Neuronal stem cell (in vitro differentiated cells): ENCODE measurements at regions not wholly inside any gene's neighbourhood (a gene's known extent, or its start where the extent isn't known, plus 50 kb on each side); places are given as distances from the start of the nearest gene placed in this dataset.

Experiments
- DNase-seq: peaks from one replicate; pipeline ENCODE4 v3.0.0-alpha.2; 2013; ENCODE audit warnings: low spot score
- H2AFZ ChIP-seq: one replicate; pipeline ENCODE4 v1.6.1; 2013; ENCODE audit warnings: mild to moderate bottlenecking, low read length, inconsistent platforms
- H2AK5ac ChIP-seq: 2 replicates; pipeline ENCODE4 v1.6.1; 2013; ENCODE audit warnings: low read depth, mild to moderate bottlenecking, inconsistent platforms, low read length, moderate library complexity, mixed read lengths
- H2BK120ac ChIP-seq: 2 replicates; pipeline ENCODE4 v1.6.1; 2013; ENCODE audit warnings: low read depth, mild to moderate bottlenecking, inconsistent platforms, low read length, moderate library complexity, mixed read lengths
- H2BK12ac ChIP-seq: one replicate; pipeline ENCODE4 v1.6.1; 2013; ENCODE audit warnings: low read length, inconsistent platforms
- H2BK15ac ChIP-seq: 2 replicates; pipeline ENCODE4 v1.6.1; 2013; ENCODE audit warnings: mild to moderate bottlenecking, low read length, inconsistent platforms, mixed read lengths
- H2BK5ac ChIP-seq: one replicate; pipeline ENCODE4 v1.6.1; 2013; ENCODE audit warnings: inconsistent platforms, mild to moderate bottlenecking, low read length, moderate library complexity
- H3K14ac ChIP-seq: one replicate; pipeline ENCODE4 v1.6.1; 2013; ENCODE audit warnings: low read length, inconsistent platforms
- H3K18ac ChIP-seq: 2 replicates; pipeline ENCODE4 v1.6.1; 2013; ENCODE audit warnings: low read length, inconsistent platforms
- H3K23ac ChIP-seq: 2 replicates; pipeline ENCODE4 v1.6.1; 2013; ENCODE audit warnings: low read depth, mild to moderate bottlenecking, mixed read lengths, low read length, inconsistent platforms; ENCODE audit not compliant: poor library complexity
- H3K27ac ChIP-seq: replicated peaks from 3 replicates; pipeline ENCODE4 v1.5.1; 2013; ENCODE audit warnings: low read length, inconsistent platforms
- H3K27me3 ChIP-seq, 3 experiments: 2 replicates each; pipeline ENCODE4 v1.6.1; 2013; ENCODE audit warnings: low read length in 3 of 3, mild to moderate bottlenecking in 2 of 3, inconsistent platforms in 1 of 3, low read depth in 1 of 3, mixed read lengths in 1 of 3, moderate library complexity in 1 of 3; ENCODE audit not compliant: control insufficient read depth in 3 of 3, insufficient read depth in 3 of 3
- H3K36me3 ChIP-seq, 2 donors: replicated peaks in 1 of 2; 2 replicates each; pipeline ENCODE4 v1.6.1; 2013; ENCODE audit warnings: low read length in 2 of 2; ENCODE audit not compliant: control insufficient read depth in 2 of 2, insufficient read depth in 2 of 2
- H3K4ac ChIP-seq: 2 replicates; pipeline ENCODE4 v1.6.1; 2013; ENCODE audit warnings: inconsistent platforms, mild to moderate bottlenecking, low read length, moderate library complexity
- H3K4me1 ChIP-seq, 2 donors: 1 replicate in 1 of 2; 2 replicates in 1 of 2; pipeline ENCODE4 v1.6.1; 2013; ENCODE audit warnings: low read length in 2 of 2, low read depth in 1 of 2; ENCODE audit not compliant: control insufficient read depth in 2 of 2, insufficient read depth in 1 of 2
- H3K4me2 ChIP-seq: one replicate; pipeline ENCODE4 v1.6.1; 2013; ENCODE audit warnings: mild to moderate bottlenecking, low read length, inconsistent platforms; ENCODE audit not compliant: insufficient read depth, poor library complexity, severe bottlenecking
- H3K4me3 ChIP-seq, 2 donors: 2 replicates each; pipeline ENCODE4 v1.5.1; 2013; ENCODE audit warnings: low read length in 2 of 2, mild to moderate bottlenecking in 2 of 2, inconsistent platforms in 1 of 2, moderate library complexity in 1 of 2
- H3K79me1 ChIP-seq: one replicate; pipeline ENCODE4 v1.6.1; 2013; ENCODE audit warnings: low read depth, mild to moderate bottlenecking, inconsistent platforms, low read length, moderate library complexity
- H3K9ac ChIP-seq: one replicate; pipeline ENCODE4 v1.6.1; 2013; ENCODE audit warnings: mild to moderate bottlenecking, low read depth, low read length, inconsistent platforms; ENCODE audit not compliant: poor library complexity
- H3K9me3 ChIP-seq, 2 donors: replicated peaks in 1 of 2; 2 replicates each; pipeline versions ENCODE3 to v1.6.1; 2013; ENCODE audit warnings: low read length in 2 of 2, mild to moderate bottlenecking in 2 of 2, inconsistent platforms in 1 of 2, low read depth in 1 of 2, mixed read lengths in 1 of 2, moderate library complexity in 1 of 2; ENCODE audit not compliant: control insufficient read depth in 2 of 2, insufficient read depth in 1 of 2
- H4K8ac ChIP-seq: one replicate; pipeline ENCODE4 v1.6.1; 2013; ENCODE audit warnings: low read depth, mild to moderate bottlenecking, inconsistent platforms, low read length, moderate library complexity
- H4K91ac ChIP-seq: one replicate; pipeline ENCODE4 v1.6.1; 2013; ENCODE audit warnings: low read length, low read depth, mild to moderate bottlenecking, inconsistent platforms; ENCODE audit not compliant: poor library complexity
- WGBS, 2 donors: extraction: QIAGEN DNeasy Blood & Tissue Kit; methylation state at CpG; one replicate each; pipeline ENCODE4 v1.1.7; 2013; ENCODE audit warnings: missing lambda C conversion rate in 2 of 2, mixed read lengths in 1 of 2; ENCODE audit not compliant: insufficient read length in 2 of 2, insufficient replicate concordance in 1 of 2; ENCODE audit errors: extremely low coverage in 2 of 2; 5-methylcytosine and 5-hydroxymethylcytosine counted together

DNA sequence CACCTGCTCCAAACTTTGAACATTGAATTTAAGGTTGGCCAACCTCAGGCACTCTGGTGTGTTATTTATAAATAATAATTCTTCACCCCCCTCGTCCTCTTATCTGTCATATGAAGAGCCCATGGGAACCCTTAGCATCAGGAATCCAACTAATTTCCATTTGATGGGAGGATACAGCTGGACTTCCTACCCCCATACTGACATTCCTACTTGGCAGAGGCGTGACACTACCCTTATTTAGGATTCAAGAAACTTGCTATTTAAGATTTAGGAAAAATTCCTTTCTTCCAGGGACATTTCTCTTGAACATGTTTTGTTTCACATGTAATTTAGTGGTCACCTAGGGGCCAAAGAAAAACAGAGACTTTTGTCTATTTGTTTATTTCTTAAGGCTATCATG, 171.9 kb upstream of the NRP1 start:
- no peak overlapping the region for H2AK5ac ChIP-seq
- H3K27me3 ChIP-seq, result no peaks in the 10 kb centered on the region
- H3K18ac ChIP-seq, result no peak overlapping the region
- no peak overlapping the region for H3K9ac ChIP-seq
- no peak overlapping the region for H4K8ac ChIP-seq
- H2BK12ac ChIP-seq, result no peak overlapping the region
- no peak overlapping the region for H3K23ac ChIP-seq
- no peak overlapping the region for H3K27ac ChIP-seq
- H3K4ac ChIP-seq, result no peak overlapping the region
- DNase-seq, result no peak
- H2BK15ac ChIP-seq, result no peak overlapping the region
- no peak overlapping the region for H4K91ac ChIP-seq
- no peaks in the 10 kb centered on the region for H3K79me1 ChIP-seq
- no CpG with 5 or more reads among the region's 2 CpGs for WGBS, 2 donors
- peaks cover 0 to 7% of the 10 kb centered on the region in 2 donors for H3K4me1 ChIP-seq
- no peak overlapping the region for H2BK120ac ChIP-seq
- no peak overlapping the region for H2AFZ ChIP-seq
- no peak overlapping the region for H2BK5ac ChIP-seq
- H3K4me3 ChIP-seq, result no peak overlapping the region
- H3K4me2 ChIP-seq, result no peak overlapping the region
- H3K36me3 ChIP-seq, result no peaks in the 10 kb centered on the region
- H3K9me3 ChIP-seq, result peaks cover 0 to 13% of the 10 kb centered on the region in 2 donors
- no peak overlapping the region for H3K14ac ChIP-seq

DNA sequence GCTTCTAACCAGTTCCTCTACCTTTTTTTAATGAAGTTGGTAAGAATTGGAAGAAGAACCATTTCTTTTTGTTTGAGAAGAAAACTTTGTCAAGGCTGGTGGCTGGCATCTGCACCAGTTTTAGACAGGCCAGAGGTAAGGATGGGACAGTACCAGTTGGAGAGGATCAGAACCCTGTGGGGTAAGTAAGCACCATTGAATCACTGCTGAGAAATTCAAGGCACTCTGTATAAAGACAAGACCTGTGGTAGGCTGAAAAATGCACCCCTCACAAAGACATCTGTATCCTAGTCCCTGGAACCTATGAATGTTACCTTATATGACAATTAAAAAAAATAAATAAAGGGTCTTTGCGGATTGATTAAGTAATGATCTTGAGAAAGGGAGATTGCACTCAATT, 166.7 kb upstream of the NRP1 start:
- Histone ChIP-seq H3K27me3 (no peaks in the 10 kb centered on the region), H3K79me1 (no peaks in the 10 kb centered on the region), H3K14ac (no peak overlapping the region), H3K36me3 (no peaks in the 10 kb centered on the region), H3K4me3 (no peak overlapping the region), H2BK5ac (no peak overlapping the region), H4K91ac (no peak overlapping the region), H2BK15ac (no peak overlapping the region), H3K4ac (no peak overlapping the region), H2BK120ac (no peak overlapping the region), H3K27ac (no peak overlapping the region), H3K9me3 (peaks cover 0 to 13% of the 10 kb centered on the region in 2 donors), H3K18ac (no peak overlapping the region), H2BK12ac (no peak overlapping the region), H3K4me1 (peaks cover 2 to 5% of the 10 kb centered on the region in 2 donors), H3K23ac (no peak overlapping the region), H2AFZ (no peak overlapping the region), H3K9ac (no peak overlapping the region), H2AK5ac (no peak overlapping the region), H4K8ac (no peak overlapping the region), H3K4me2 (no peak overlapping the region)
- no peak for DNase-seq
- no CpG with 5 or more reads among the region's 1 CpG for WGBS, 2 donors

DNA sequence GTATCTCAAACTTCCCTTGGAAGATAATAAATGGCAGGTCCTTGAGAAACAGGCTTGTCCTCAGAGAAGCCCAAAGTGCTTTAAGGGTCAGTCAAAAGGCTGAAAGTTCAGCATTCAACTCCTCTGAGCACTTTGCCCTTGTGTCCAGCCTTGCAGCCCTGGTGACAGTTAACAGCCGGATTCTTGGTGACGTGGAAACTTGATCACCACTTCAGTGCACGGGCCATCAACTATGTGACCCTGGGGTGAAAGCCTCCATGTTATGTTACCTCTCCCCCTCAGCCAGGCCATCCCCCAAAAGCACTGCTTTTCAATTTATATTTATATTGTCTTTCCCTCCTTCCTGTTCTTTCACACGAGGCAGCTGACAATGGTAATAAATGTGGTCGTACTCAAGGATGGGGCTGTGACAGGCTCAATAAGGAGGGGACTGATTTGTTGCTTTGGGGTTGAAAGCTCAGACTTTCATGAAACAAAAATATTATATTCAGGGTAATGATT, 164.0 kb upstream of the NRP1 start:
- Histone ChIP-seq H3K23ac (no peak overlapping the region), H3K27me3 (no peaks in the 10 kb centered on the region), H3K18ac (no peak overlapping the region), H2AFZ (peak overlapping the region; percentile 56), H3K14ac (no peak overlapping the region), H3K9ac (no peak overlapping the region), H3K4me1 (peaks cover 4 to 5% of the 10 kb centered on the region in 2 donors), H2BK5ac (no peak overlapping the region), H3K9me3 (peaks cover 0 to 13% of the 10 kb centered on the region in 2 donors), H3K4me2 (no peak overlapping the region), H3K4me3 (no peak overlapping the region), H2AK5ac (no peak overlapping the region), H4K8ac (no peak overlapping the region), H3K4ac (no peak overlapping the region), H3K36me3 (no peaks in the 10 kb centered on the region), H4K91ac (no peak overlapping the region), H2BK120ac (no peak overlapping the region), H2BK15ac (no peak overlapping the region), H3K27ac (no peak overlapping the region), H3K79me1 (no peaks in the 10 kb centered on the region), H2BK12ac (no peak overlapping the region)
- DNase-seq, result no peak
- WGBS, 2 donors, result no CpG with 5 or more reads among the region's 5 CpGs

DNA sequence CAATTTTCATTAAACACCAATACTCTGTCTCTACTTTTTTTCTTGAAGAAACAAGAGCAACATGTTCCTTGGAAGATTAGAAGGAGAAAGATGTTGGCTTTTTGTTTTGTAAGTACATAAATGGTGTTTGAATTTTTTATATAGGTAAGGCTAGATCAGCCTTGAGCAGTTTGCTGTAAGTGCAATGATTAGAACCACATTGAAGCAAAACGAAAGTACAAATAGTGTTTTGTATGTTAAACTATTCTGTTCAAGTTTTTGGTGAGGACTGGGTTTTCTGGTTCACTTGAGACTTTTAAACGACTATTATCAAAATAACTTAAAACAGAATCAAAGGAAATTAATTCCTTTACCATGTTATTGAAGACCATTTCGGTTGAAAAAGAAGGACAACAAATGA, 162.9 kb upstream of the NRP1 start:
- H2AFZ ChIP-seq, result no peak overlapping the region
- H2BK5ac ChIP-seq, result no peak overlapping the region
- H4K8ac ChIP-seq, result no peak overlapping the region
- H3K4me3 ChIP-seq, result no peak overlapping the region
- H3K27me3 ChIP-seq, result no peaks in the 10 kb centered on the region
- H3K18ac ChIP-seq, result no peak overlapping the region
- no peak for DNase-seq
- H2BK120ac ChIP-seq, result no peak overlapping the region
- no peak overlapping the region for H2BK15ac ChIP-seq
- no peaks in the 10 kb centered on the region for H3K36me3 ChIP-seq
- no peak overlapping the region for H2BK12ac ChIP-seq
- no peak overlapping the region for H2AK5ac ChIP-seq
- no peak overlapping the region for H3K9ac ChIP-seq
- H3K4ac ChIP-seq, result no peak overlapping the region
- no peak overlapping the region for H4K91ac ChIP-seq
- WGBS, 2 donors, result no CpG with 5 or more reads among the region's 3 CpGs
- peaks cover 4 to 5% of the 10 kb centered on the region in 2 donors for H3K4me1 ChIP-seq
- H3K14ac ChIP-seq, result no peak overlapping the region
- H3K79me1 ChIP-seq, result no peaks in the 10 kb centered on the region
- H3K9me3 ChIP-seq, result peaks cover 0 to 5% of the 10 kb centered on the region in 2 donors
- H3K4me2 ChIP-seq, result no peak overlapping the region
- H3K27ac ChIP-seq, result no peak overlapping the region
- no peak overlapping the region for H3K23ac ChIP-seq
